ENCODE measurements at regions not wholly inside any gene's neighbourhood (a gene's known extent, or its start where the extent isn't known, plus 50 kb on each side); places are given as distances from the start of the nearest gene placed in this dataset.
A peak's percentile ranks its signal among the peaks of the same experiment; 100 is the strongest.

GRCh38 chr11:92886243-92886905 is 83.1 kb upstream of the MTNR1B start:
- CTCF ChIA-PET, result interaction anchor here (0.8 to 1.2 kb wide), 2 partner anchors 11 to 1099 kb away, joined by 3 to 6 read pairs; no protein-coding TSS in a partner anchor
- no peak overlapping the region for H3K4me3 ChIP-seq (ENCODE audit: low read depth in 2 of 2, low read length in 2 of 2)
- H3K27ac ChIP-seq (ENCODE audit: low read length), result no peak overlapping the region
- intact Hi-C loops (cut with micrococcal nuclease; ENCODE audit: unreplicated experiment) (no loop called here), in situ Hi-C loops (cut with HindIII; ENCODE audit: low pct_unique_long_range_greater_than_20kb, low sequenced_read_pairs) (no loop called here)
- BruUV-seq (replicated peaks), result no TSS peak
- TF ChIP-seq, protein P1, sequence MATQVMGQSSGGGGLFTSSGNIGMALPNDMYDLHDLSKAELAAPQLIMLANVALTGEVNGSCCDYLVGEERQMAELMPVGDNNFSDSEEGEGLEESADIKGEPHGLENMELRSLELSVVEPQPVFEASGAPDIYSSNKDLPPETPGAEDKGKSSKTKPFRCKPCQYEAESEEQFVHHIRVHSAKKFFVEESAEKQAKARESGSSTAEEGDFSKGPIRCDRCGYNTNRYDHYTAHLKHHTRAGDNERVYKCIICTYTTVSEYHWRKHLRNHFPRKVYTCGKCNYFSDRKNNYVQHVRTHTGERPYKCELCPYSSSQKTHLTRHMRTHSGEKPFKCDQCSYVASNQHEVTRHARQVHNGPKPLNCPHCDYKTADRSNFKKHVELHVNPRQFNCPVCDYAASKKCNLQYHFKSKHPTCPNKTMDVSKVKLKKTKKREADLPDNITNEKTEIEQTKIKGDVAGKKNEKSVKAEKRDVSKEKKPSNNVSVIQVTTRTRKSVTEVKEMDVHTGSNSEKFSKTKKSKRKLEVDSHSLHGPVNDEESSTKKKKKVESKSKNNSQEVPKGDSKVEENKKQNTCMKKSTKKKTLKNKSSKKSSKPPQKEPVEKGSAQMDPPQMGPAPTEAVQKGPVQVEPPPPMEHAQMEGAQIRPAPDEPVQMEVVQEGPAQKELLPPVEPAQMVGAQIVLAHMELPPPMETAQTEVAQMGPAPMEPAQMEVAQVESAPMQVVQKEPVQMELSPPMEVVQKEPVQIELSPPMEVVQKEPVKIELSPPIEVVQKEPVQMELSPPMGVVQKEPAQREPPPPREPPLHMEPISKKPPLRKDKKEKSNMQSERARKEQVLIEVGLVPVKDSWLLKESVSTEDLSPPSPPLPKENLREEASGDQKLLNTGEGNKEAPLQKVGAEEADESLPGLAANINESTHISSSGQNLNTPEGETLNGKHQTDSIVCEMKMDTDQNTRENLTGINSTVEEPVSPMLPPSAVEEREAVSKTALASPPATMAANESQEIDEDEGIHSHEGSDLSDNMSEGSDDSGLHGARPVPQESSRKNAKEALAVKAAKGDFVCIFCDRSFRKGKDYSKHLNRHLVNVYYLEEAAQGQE (IDR thresholded peaks at IDR 0.05; ENCODE audit: insufficient read depth in 1 of 2, low read depth in 2 of 2, low read length in 1 of 2), result no peak
- no peak for TF ChIP-seq POLR2AphosphoS5 (IDR thresholded peaks at IDR 0.05; ENCODE audit: low read depth, low read length)
- TF ChIP-seq, protein P2, sequence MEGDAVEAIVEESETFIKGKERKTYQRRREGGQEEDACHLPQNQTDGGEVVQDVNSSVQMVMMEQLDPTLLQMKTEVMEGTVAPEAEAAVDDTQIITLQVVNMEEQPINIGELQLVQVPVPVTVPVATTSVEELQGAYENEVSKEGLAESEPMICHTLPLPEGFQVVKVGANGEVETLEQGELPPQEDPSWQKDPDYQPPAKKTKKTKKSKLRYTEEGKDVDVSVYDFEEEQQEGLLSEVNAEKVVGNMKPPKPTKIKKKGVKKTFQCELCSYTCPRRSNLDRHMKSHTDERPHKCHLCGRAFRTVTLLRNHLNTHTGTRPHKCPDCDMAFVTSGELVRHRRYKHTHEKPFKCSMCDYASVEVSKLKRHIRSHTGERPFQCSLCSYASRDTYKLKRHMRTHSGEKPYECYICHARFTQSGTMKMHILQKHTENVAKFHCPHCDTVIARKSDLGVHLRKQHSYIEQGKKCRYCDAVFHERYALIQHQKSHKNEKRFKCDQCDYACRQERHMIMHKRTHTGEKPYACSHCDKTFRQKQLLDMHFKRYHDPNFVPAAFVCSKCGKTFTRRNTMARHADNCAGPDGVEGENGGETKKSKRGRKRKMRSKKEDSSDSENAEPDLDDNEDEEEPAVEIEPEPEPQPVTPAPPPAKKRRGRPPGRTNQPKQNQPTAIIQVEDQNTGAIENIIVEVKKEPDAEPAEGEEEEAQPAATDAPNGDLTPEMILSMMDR (IDR thresholded peaks at IDR 0.05), result peak; percentile 75
- no peaks in the 10 kb centered on the region for H3K9me3 ChIP-seq (ENCODE audit: control insufficient read depth, insufficient read depth, low read depth, low read length)
- no peaks in the 10 kb centered on the region for H3K4me1 ChIP-seq (ENCODE audit: control insufficient read depth, insufficient read depth, low read length)
- H3K27me3 ChIP-seq (ENCODE audit: control insufficient read depth, insufficient read depth, low read length), result 0 out of 2 replicates have a peak, but pooled peaks cover 1% of the 10 kb centered on the region
- peak; percentile 92 for ATAC-seq
- DNase-seq (ENCODE audit: low read depth, low spot score), result peak; percentile 42
- POLR2A ChIA-PET, result no interaction called here
- H3K36me3 ChIP-seq (ENCODE audit: control insufficient read depth, insufficient read depth, low read length), result no peaks in the 10 kb centered on the region

- intact Hi-C loops (cut with micrococcal nuclease; ENCODE audit: unreplicated experiment) (no loop called here), in situ Hi-C loops (cut with HindIII; ENCODE audit: low pct_unique_long_range_greater_than_20kb, low sequenced_read_pairs) (no loop called here)
- Histone ChIP-seq H3K27me3 (ENCODE audit: control insufficient read depth, insufficient read depth, low read length) (no peaks in the 10 kb centered on the region), H3K9me3 (ENCODE audit: control insufficient read depth, insufficient read depth, low read depth, low read length) (no peaks in the 10 kb centered on the region), H3K27ac (ENCODE audit: low read length) (no peak overlapping the region), H3K36me3 (ENCODE audit: control insufficient read depth, insufficient read depth, low read length) (no peaks in the 10 kb centered on the region), H3K4me1 (ENCODE audit: control insufficient read depth, insufficient read depth, low read length) (no peaks in the 10 kb centered on the region), H3K4me3 (ENCODE audit: low read depth in 2 of 2, low read length in 2 of 2) (no peak overlapping the region)
- ATAC-seq (no peak), DNase-seq (ENCODE audit: low read depth, low spot score) (no peak)
- ChIA-PET POLR2A (no interaction called here), CTCF (no interaction called here)
- BruUV-seq (replicated peaks), result no TSS peak
- TF ChIP-seq TCF7L2 (IDR thresholded peaks at IDR 0.05; ENCODE audit: low read depth, low read length) (no peak), SIN3A (IDR thresholded peaks at IDR 0.05; ENCODE audit: borderline replicate concordance, insufficient read depth, low read depth, low read length) (no peak), POLR2AphosphoS5 (IDR thresholded peaks at IDR 0.05; ENCODE audit: low read depth, low read length) (no peak)
- TF ChIP-seq, protein P2 (IDR thresholded peaks at IDR 0.05), result no peak
- TF ChIP-seq, protein P1 (IDR thresholded peaks at IDR 0.05; ENCODE audit: insufficient read depth in 1 of 2, low read depth in 2 of 2, low read length in 1 of 2), result no peak
These were observed 80.8 kb upstream of the MTNR1B start for GRCh38 chr11:92888696-92889095.

Data from Panc1 (cell line).